H9 (cell line): ENCODE measurements at regions not wholly inside any gene's neighbourhood (a gene's known extent, or its start where the extent isn't known, plus 50 kb on each side); places are given as distances from the start of the nearest gene placed in this dataset.

Source experiments
- DNase-seq: peaks from one replicate; pipeline ENCODE4 v3.0.0-alpha.2; 2017
- H2AFZ ChIP-seq: one replicate; pipeline ENCODE4 v1.6.1; 2013; ENCODE audit warnings: mild to moderate bottlenecking, low read length, control low read depth, moderate library complexity
- H2AK5ac ChIP-seq: 2 replicates; pipeline ENCODE4 v1.6.1; 2013; ENCODE audit warnings: low read length, control low read depth, mixed read lengths; ENCODE audit not compliant: insufficient read length
- H2BK120ac ChIP-seq: one replicate; pipeline ENCODE4 v1.6.1; 2013; ENCODE audit warnings: low read depth, mild to moderate bottlenecking, low read length, control low read depth, inconsistent platforms; ENCODE audit not compliant: poor library complexity, severe bottlenecking
- H2BK12ac ChIP-seq: 2 replicates; pipeline ENCODE4 v1.6.1; 2013; ENCODE audit warnings: low read length, control low read depth, mixed read lengths, low read depth; ENCODE audit not compliant: insufficient read length
- H2BK15ac ChIP-seq: 2 replicates; pipeline ENCODE4 v1.6.1; 2013; ENCODE audit warnings: low read depth, low read length, control low read depth
- H2BK20ac ChIP-seq: one replicate; pipeline ENCODE4 v1.6.1; 2013; ENCODE audit warnings: low read depth, mild to moderate bottlenecking, low read length, control low read depth, inconsistent platforms; ENCODE audit not compliant: poor library complexity, severe bottlenecking
- H2BK5ac ChIP-seq: 2 replicates; pipeline ENCODE4 v1.6.1; 2013; ENCODE audit warnings: low read length, control low read depth, mixed read lengths; ENCODE audit not compliant: insufficient read length
- H3K14ac ChIP-seq: 2 replicates; pipeline ENCODE4 v1.6.1; 2013; ENCODE audit warnings: low read length, control low read depth; ENCODE audit not compliant: insufficient read depth
- H3K18ac ChIP-seq: 2 replicates; pipeline ENCODE4 v1.6.1; 2013; ENCODE audit warnings: low read depth, mild to moderate bottlenecking, mixed read lengths, low read length, control low read depth; ENCODE audit not compliant: insufficient read length
- H3K23ac ChIP-seq: 2 replicates; pipeline ENCODE4 v1.6.1; 2013; ENCODE audit warnings: low read length, control low read depth, mixed read lengths, low read depth; ENCODE audit not compliant: insufficient read length
- H3K23me2 ChIP-seq: 2 replicates; pipeline ENCODE4 v1.6.1; 2013; ENCODE audit warnings: low read depth, mild to moderate bottlenecking, mixed read lengths, low read length, control low read depth; ENCODE audit not compliant: insufficient read length, poor library complexity, severe bottlenecking
- H3K27ac ChIP-seq: 2 replicates; pipeline ENCODE4 v1.5.1; 2013; ENCODE audit warnings: low read length, control low read depth, mixed read lengths, low read depth; ENCODE audit not compliant: insufficient read length
- H3K27me3 ChIP-seq: 2 replicates; pipeline ENCODE4 v1.6.1; 2013; ENCODE audit warnings: low read length, control low read depth, inconsistent platforms; ENCODE audit not compliant: insufficient read depth
- H3K4ac ChIP-seq: 2 replicates; pipeline ENCODE4 v1.6.1; 2013; ENCODE audit warnings: low read depth, mild to moderate bottlenecking, control low read depth, inconsistent platforms, low read length, moderate library complexity
- H3K4me1 ChIP-seq: 2 replicates; pipeline ENCODE4 v1.6.1; 2013; ENCODE audit warnings: low read length, control low read depth, inconsistent platforms; ENCODE audit not compliant: insufficient read depth
- H3K4me2 ChIP-seq: 2 replicates; pipeline ENCODE4 v1.6.1; 2013; ENCODE audit warnings: low read length, control low read depth, mixed read lengths; ENCODE audit not compliant: insufficient read length, insufficient read depth
- H3K56ac ChIP-seq: 2 replicates; pipeline ENCODE4 v1.6.1; 2013; ENCODE audit warnings: low read depth, mild to moderate bottlenecking, mixed read lengths, low read length, control low read depth; ENCODE audit not compliant: insufficient read length
- H3K79me1 ChIP-seq: 2 replicates; pipeline ENCODE4 v1.6.1; 2013; ENCODE audit warnings: low read depth, mild to moderate bottlenecking, moderate library complexity, low read length, control low read depth, inconsistent platforms; ENCODE audit not compliant: insufficient read depth, poor library complexity, severe bottlenecking
- H3K79me2 ChIP-seq: 2 replicates; pipeline ENCODE4 v1.6.1; 2013; ENCODE audit warnings: low read length, control low read depth, inconsistent platforms; ENCODE audit not compliant: insufficient read depth
- H3K9ac ChIP-seq: 2 replicates; pipeline ENCODE4 v1.6.1; 2013; ENCODE audit warnings: low read length, control low read depth, mixed read lengths; ENCODE audit not compliant: insufficient read length; ENCODE audit errors: extremely low read depth
- H3K9me3 ChIP-seq: one replicate; pipeline ENCODE4 v1.6.1; 2013; ENCODE audit warnings: low read depth, low read length, inconsistent platforms; ENCODE audit not compliant: control insufficient read depth
- H3T11ph ChIP-seq: one replicate; pipeline ENCODE4 v1.6.1; 2013; ENCODE audit warnings: mild to moderate bottlenecking, low read length, control low read depth, inconsistent platforms
- H4K20me1 ChIP-seq: one replicate; pipeline ENCODE4 v1.6.1; 2013; ENCODE audit not compliant: control insufficient read depth, insufficient read length, insufficient read depth
- H4K5ac ChIP-seq: 2 replicates; pipeline ENCODE4 v1.6.1; 2013; ENCODE audit warnings: low read depth, mild to moderate bottlenecking, mixed read lengths, low read length, control low read depth; ENCODE audit not compliant: insufficient read length
- H4K8ac ChIP-seq: replicated peaks from 2 replicates; pipeline ENCODE4 v1.6.1; 2013; ENCODE audit warnings: low read length, control low read depth, mixed read lengths, low read depth; ENCODE audit not compliant: insufficient read length
- H4K91ac ChIP-seq: 2 replicates; pipeline ENCODE4 v1.6.1; 2013; ENCODE audit warnings: low read depth, mild to moderate bottlenecking, moderate library complexity, mixed read lengths, low read length, control low read depth; ENCODE audit not compliant: insufficient read length
- H3K27ac Mint-ChIP-seq, 3 experiments: 2 replicates in 2 of 3; 3 replicates in 1 of 3; pipeline ENCODE4 v1.8.0; 2020 to 2021; ENCODE audit warnings: mixed read lengths in 3 of 3, mild to moderate bottlenecking in 1 of 3, moderate library complexity in 1 of 3
- H3K27me3 Mint-ChIP-seq: 2 replicates; pipeline ENCODE4 v1.8.0; 2021; ENCODE audit warnings: low read depth, mild to moderate bottlenecking, moderate library complexity, mixed read lengths
- H3K36me3 Mint-ChIP-seq, 3 experiments: 2 replicates in 2 of 3; 3 replicates in 1 of 3; pipeline ENCODE4 v1.8.0; 2020 to 2021; ENCODE audit warnings: low read depth in 3 of 3, mixed read lengths in 3 of 3; ENCODE audit not compliant: insufficient read depth in 1 of 3
- H3K4me1 Mint-ChIP-seq, 2 experiments: 2 replicates each; pipeline ENCODE4 v1.8.0; 2020; ENCODE audit warnings: mixed read lengths in 2 of 2
- H3K4me3 Mint-ChIP-seq, 2 experiments: 2 replicates in 1 of 2; 3 replicates in 1 of 2; pipeline ENCODE4 v1.8.0; 2020 to 2021; ENCODE audit warnings: mild to moderate bottlenecking in 2 of 2, mixed read lengths in 2 of 2, moderate library complexity in 1 of 2
- H3K9me3 Mint-ChIP-seq, 2 experiments: 2 replicates in 1 of 2; 3 replicates in 1 of 2; pipeline ENCODE4 v1.8.0; 2020; ENCODE audit warnings: mild to moderate bottlenecking in 2 of 2, mixed read lengths in 2 of 2, moderate library complexity in 1 of 2
- CTCF ChIP-seq: fragments of 200-600 bp; sonication (generic); conservative IDR thresholded peaks from 3 replicates; pipeline ENCODE4 v1.8.0; 2021; ENCODE audit warnings: antibody characterized with exemption, mild to moderate bottlenecking
- WGBS: extraction: QIAGEN DNeasy Blood & Tissue Kit; methylation state at CpG from one replicate; pipeline ENCODE4 v1.1.7; 2013; ENCODE audit warnings: missing lambda C conversion rate, low lambda C conversion rate, mixed read lengths; ENCODE audit not compliant: insufficient read length; ENCODE audit errors: extremely low coverage; 5-methylcytosine and 5-hydroxymethylcytosine counted together

GRCh38 chr1:82064691-82065090 lies 264.0 kb downstream of the ADGRL2 start:
- Mint-ChIP-seq H3K27ac (no peak overlapping the region), H3K27me3 (no peaks in the 10 kb centered on the region), H3K4me1 (peaks cover 6 to 7% of the 10 kb centered on the region in 2 experiments; a peak in 3 of 4 replicates), H3K4me3 (no peak overlapping the region), H3K9me3 (no peaks in the 10 kb centered on the region), H3K36me3 (no peaks in the 10 kb centered on the region)
- no peak for DNase-seq
- no peak overlapping the region for H4K5ac ChIP-seq
- H3K27me3 ChIP-seq = no peaks in the 10 kb centered on the region
- H4K20me1 ChIP-seq = no peaks in the 10 kb centered on the region
- WGBS = no CpG with 5 or more reads among the region's 1 CpG
- H3K79me2 ChIP-seq = no peaks in the 10 kb centered on the region
- H2AK5ac ChIP-seq = no peak overlapping the region
- no peak overlapping the region for H3K4ac ChIP-seq
- H4K91ac ChIP-seq = no peak overlapping the region
- no peak overlapping the region for H3K18ac ChIP-seq
- H2BK12ac ChIP-seq = no peak overlapping the region
- no peak overlapping the region for H3K4me2 ChIP-seq
- H2BK15ac ChIP-seq = no peak overlapping the region
- H3K9ac ChIP-seq = no peak overlapping the region
- H3K27ac ChIP-seq = no peak overlapping the region
- TF ChIP-seq CTCF = no peak
- no peak overlapping the region for H2BK20ac ChIP-seq
- H3K9me3 ChIP-seq = no peaks in the 10 kb centered on the region
- no peaks in the 10 kb centered on the region for H3K23me2 ChIP-seq
- H3K23ac ChIP-seq = no peak overlapping the region
- H4K8ac ChIP-seq = no peak overlapping the region
- H3K4me1 ChIP-seq = no peaks in the 10 kb centered on the region
- H3T11ph ChIP-seq = no peak overlapping the region
- H2BK5ac ChIP-seq = no peak overlapping the region
- H3K14ac ChIP-seq = no peak overlapping the region
- H2AFZ ChIP-seq = no peak overlapping the region
- no peaks in the 10 kb centered on the region for H3K79me1 ChIP-seq
- no peak overlapping the region for H2BK120ac ChIP-seq
- H3K56ac ChIP-seq = no peak overlapping the region
